ENCODE measurements at regions not wholly inside any gene's neighbourhood (a gene's known extent, or its start where the extent isn't known, plus 50 kb on each side); places are given as distances from the start of the nearest gene placed in this dataset.
A peak's percentile ranks its signal among the peaks of the same experiment; 100 is the strongest.
"Not testable (repeated sequence)": the region's sequence is repeated elsewhere in the genome, so short reads cannot be mapped to it uniquely, and the experiment has no call there.

GRCh38 chr5:81830596-81830995 lies 79.7 kb upstream of the SSBP2 start:
- FAIRE-seq (no peak), DNase-seq (ENCODE audit: low spot score) (no peak)

DNA sequence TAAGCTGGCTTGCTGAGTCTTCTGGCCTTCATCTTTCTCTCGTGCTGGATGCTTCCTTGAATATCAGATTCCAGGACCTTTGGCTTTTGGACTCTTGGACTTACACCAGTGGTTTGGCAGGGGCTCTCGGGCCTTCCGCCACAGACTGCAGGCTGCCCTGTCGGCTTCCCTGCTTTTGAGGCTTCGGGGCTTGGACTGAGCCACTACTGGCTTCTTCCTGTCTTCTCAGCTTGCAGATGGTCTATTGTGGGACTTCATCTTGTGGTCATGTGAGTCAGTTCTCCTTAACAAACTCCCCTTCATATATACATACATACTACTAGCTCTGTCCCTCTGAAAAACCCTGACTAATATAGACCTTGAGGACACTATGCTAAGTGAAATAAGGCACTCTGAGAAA lies 78.3 kb upstream of the SSBP2 start:
- DNase-seq (ENCODE audit: low spot score) (no peak), FAIRE-seq (no peak)

DNA sequence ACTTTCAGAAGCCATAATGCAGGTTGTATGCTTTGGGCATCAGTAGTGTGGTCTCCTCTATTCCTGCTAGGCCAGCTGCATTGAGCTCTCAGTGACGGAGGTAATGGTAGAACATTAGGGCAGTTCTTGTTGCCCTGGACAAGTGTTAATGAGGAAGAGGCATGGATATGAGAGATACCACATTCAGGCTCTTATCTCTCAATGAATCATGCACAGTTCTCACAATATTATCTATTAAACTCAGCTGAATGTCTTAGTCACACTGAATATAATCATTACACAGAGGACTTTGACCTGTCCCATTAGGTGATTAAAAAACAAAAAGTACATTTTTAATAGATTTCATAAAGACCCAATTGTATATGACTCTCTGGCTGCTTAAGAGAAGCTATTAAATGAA lies 76.6 kb upstream of the SSBP2 start:
- no peak for DNase-seq (ENCODE audit: low spot score)
- FAIRE-seq, result no peak

GRCh38 chr5:81826128-81826527 lies 75.2 kb upstream of the SSBP2 start:
- FAIRE-seq (no peak), DNase-seq (ENCODE audit: low spot score) (no peak)

- FAIRE-seq, result no peak
- DNase-seq (ENCODE audit: low spot score), result peak; percentile 42
Observed at GRCh38 chr5:81825237-81825636, 74.3 kb upstream of the SSBP2 start.

- not testable (repeated sequence) for FAIRE-seq; DNase-seq (ENCODE audit: low spot score)
Observed at GRCh38 chr5:81823736-81824135, 72.8 kb upstream of the SSBP2 start.

- FAIRE-seq (no peak), DNase-seq (ENCODE audit: low spot score) (no peak)
Observed at GRCh38 chr5:81820863-81821262, 70.0 kb upstream of the SSBP2 start.

- no peak for DNase-seq (ENCODE audit: low spot score)
- FAIRE-seq, result no peak
Observed at GRCh38 chr5:81820318-81820636, 69.4 kb upstream of the SSBP2 start.

GRCh38 chr5:81819556-81820317 lies 68.8 kb upstream of the SSBP2 start:
- FAIRE-seq (no peak), DNase-seq (ENCODE audit: low spot score) (peak; percentile 22)

DNA sequence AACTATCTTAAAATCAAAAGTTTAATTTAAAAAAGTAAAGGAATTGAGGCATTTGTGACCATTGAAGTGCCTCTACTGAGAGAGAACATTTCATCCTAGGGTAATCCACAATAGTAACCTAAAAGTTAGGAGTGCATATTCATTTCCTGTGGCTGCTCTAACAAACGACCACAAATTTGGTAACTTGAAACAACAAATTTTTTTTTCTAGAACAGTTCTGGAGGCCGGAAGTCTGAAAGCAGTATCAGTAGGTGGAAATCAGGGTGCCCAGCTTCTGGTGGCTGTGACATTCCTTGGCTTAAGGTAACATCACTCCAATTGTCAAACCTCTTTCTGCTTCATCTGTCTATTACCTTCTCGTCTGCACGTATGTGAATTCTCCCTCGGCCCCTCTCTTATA lies 67.1 kb upstream of the SSBP2 start:
- no peak for DNase-seq (ENCODE audit: low spot score)
- no peak for FAIRE-seq

GRCh38 chr5:81817086-81817485 lies 66.2 kb upstream of the SSBP2 start:
- no peak for DNase-seq (ENCODE audit: low spot score)
- FAIRE-seq, result no peak

DNA sequence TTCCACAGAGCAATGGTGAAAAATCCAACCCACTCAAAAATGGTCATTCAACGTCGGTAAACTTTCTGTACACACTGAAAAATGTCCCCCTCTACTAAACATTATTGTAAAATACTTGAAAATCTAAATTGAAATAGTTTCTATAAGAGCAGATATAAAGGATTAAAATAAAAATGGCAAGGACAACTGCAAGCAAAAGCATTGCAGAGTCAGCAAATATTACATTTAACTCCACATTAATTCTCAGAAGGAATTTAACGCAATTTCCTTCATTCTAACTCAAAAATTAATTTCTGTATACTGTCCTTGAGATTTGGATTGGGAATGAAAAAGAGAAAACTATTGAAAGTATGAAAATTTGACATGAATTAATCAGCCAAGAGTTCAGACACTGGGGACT lies 64.4 kb upstream of the SSBP2 start:
- FAIRE-seq, result no peak
- DNase-seq (ENCODE audit: low spot score), result no peak

- no peak for FAIRE-seq
- DNase-seq (ENCODE audit: low spot score), result no peak
Observed at GRCh38 chr5:81808106-81808505, 57.2 kb upstream of the SSBP2 start.

DNA sequence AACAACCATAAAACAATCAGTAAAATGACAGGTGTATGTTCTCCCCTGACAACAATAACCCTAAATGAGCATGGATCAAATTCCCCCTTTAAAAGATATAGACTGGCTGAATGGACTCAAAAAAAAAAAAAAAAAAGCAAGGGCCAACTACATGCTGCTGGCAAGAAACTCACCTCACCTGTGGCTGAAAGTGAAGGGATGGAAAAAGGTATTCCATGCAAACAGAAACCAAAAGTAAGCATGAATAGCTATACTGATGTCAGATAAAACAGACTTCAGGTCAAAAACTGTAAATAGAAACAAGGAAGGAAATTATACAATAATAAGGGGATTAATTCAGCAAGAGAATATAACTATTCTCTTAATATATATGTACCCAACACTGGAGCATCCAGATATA lies 54.2 kb upstream of the SSBP2 start:
- FAIRE-seq (no peak), DNase-seq (ENCODE audit: low spot score) (no peak)

GRCh38 chr5:81803812-81804211 lies 52.9 kb upstream of the SSBP2 start:
- FAIRE-seq (no peak), DNase-seq (ENCODE audit: low spot score) (no peak)

- no peak for DNase-seq (ENCODE audit: low spot score)
- FAIRE-seq, result no peak
Observed at GRCh38 chr5:81802625-81803024, 51.7 kb upstream of the SSBP2 start.

DNA sequence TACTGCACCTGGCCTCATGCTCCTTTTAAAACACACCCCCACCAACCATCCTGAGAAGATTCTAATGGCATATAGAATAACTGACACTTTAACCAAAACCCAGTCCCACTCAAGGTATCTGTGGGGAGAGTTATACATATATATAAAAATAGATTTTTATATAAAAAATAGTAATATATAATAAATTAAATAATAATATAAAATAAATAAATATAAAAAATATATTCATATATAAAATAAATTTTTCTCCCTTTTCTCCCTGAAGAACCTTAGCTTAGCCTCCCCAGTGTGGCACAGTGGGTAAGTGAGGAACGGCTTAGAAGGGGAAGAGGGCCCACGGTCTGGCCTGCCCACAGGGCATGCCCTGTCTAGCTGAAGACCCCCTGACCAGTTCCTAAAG lies 51.1 kb upstream of the SSBP2 start:
- FAIRE-seq (no peak), DNase-seq (ENCODE audit: low spot score) (no peak)

DNA sequence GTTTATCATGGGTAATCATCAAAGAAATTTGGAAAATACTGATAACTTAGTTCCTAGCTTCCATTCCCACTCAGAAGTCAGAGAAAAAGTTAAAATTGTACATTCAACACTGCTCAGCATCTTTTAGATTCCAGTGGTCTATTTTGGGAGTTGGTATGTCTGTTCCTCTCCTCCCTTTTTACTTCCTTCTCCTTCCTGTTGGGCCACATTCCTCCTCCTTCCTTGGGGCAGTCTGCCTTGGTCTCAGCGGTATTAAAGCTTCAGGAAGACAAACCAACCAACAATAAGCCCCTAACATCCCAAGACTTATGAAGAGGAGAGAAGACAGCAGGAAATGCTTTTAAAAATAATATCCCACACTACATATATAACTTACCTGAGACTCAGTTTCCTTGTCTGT lies 49.9 kb upstream of the SSBP2 start:
- DNase-seq (ENCODE audit: low spot score), result no peak

More for the DNA sequence above, 49.9 kb upstream of the SSBP2 start:
- no peak for FAIRE-seq

Measured in urothelium cell line (cell line).